K562 (cell line): ENCODE measurements at regions not wholly inside any gene's neighbourhood (a gene's known extent, or its start where the extent isn't known, plus 50 kb on each side); places are given as distances from the start of the nearest gene placed in this dataset.
A peak's percentile ranks its signal among the peaks of the same experiment; 100 is the strongest.

Experiments
- AFF1 ChIP-seq, 2 experiments: fragments of 450-650 bp; IDR thresholded peaks; 2 replicates each; pipeline ENCODE4 v1.6.1; 2018; ENCODE audit warnings: mild to moderate bottlenecking in 2 of 2, low read depth in 1 of 2; ENCODE audit not compliant: partially characterized antibody in 2 of 2
- BDP1 ChIP-seq: IDR thresholded peaks from 3 replicates; pipeline ENCODE4 v1.6.1; 2011; ENCODE audit not compliant: insufficient read length, insufficient read depth
- BHLHE40 ChIP-seq: IDR thresholded peaks from 2 replicates; pipeline ENCODE4 v1.6.1; 2011; ENCODE audit warnings: low read length, improper control_type of control experiment
- BRF2 ChIP-seq: IDR thresholded peaks from 3 replicates; pipeline ENCODE4 v1.6.1; 2011; ENCODE audit warnings: borderline replicate concordance, mild to moderate bottlenecking; ENCODE audit not compliant: insufficient read length, insufficient read depth
- CTBP1 ChIP-seq: fragments of 450-650 bp; IDR thresholded peaks from 2 replicates; pipeline ENCODE4 v1.6.1; 2016; ENCODE audit warnings: borderline replicate concordance
- E2F5 ChIP-seq: sonication (generic); formaldehyde crosslinking; IDR thresholded peaks from 2 replicates; pipeline ENCODE4 v1.8.0; 2022; ENCODE audit warnings: mild to moderate bottlenecking, missing genetic modification reagents
- EP300 ChIP-seq: IDR thresholded peaks from 2 replicates; pipeline ENCODE4 v1.6.1; 2012; ENCODE audit warnings: low read length, improper control_type of control experiment
- FIP1L1 ChIP-seq: fragments of 200-400 bp; formaldehyde crosslinking; IDR thresholded peaks from 2 replicates; pipeline ENCODE4 v1.6.1; 2018; ENCODE audit warnings: mild to moderate bottlenecking, low read depth, low read length; ENCODE audit not compliant: poor library complexity, severe bottlenecking
- GATA2 ChIP-seq: sonication (generic); formaldehyde crosslinking; IDR thresholded peaks from 2 replicates; pipeline ENCODE4 v1.4.0; 2020; ENCODE audit warnings: mild to moderate bottlenecking, missing genetic modification reagents
- MIER1 ChIP-seq: fragments of 450-650 bp; IDR thresholded peaks from 2 replicates; pipeline ENCODE4 v1.6.1; 2016; ENCODE audit warnings: antibody characterized with exemption, mild to moderate bottlenecking, low read depth
- NFXL1 ChIP-seq: fragments of 450-650 bp; formaldehyde crosslinking; IDR thresholded peaks from 2 replicates; pipeline ENCODE4 v1.4.0; 2021; ENCODE audit warnings: mild to moderate bottlenecking
- RBFOX2 ChIP-seq: fragments of 200-400 bp; formaldehyde crosslinking; IDR thresholded peaks from 2 replicates; pipeline ENCODE4 v1.6.1; 2017; ENCODE audit warnings: low read depth, mild to moderate bottlenecking, low read length, moderate library complexity
- RNF219 ChIP-seq: fragments of 250-450 bp; sonication (Bioruptor Pico); IDR thresholded peaks from 2 replicates; pipeline ENCODE4 v1.5.0; 2022; ENCODE audit warnings: mild to moderate bottlenecking
- TCF15 ChIP-seq: fragments of 250-450 bp; sonication (Bioruptor Pico); IDR thresholded peaks from 2 replicates; pipeline ENCODE4 v1.8.0; 2022; ENCODE audit warnings: moderate library complexity, mild to moderate bottlenecking, inconsistent platforms
- USF1 ChIP-seq: sonication (generic); formaldehyde crosslinking; IDR thresholded peaks from 2 replicates; pipeline ENCODE4 v1.9.0; 2022; ENCODE audit warnings: mild to moderate bottlenecking, missing genetic modification reagents
- ZKSCAN1 ChIP-seq: fragments of 150-350 bp; IDR thresholded peaks from 2 replicates; pipeline ENCODE4 v1.6.1; 2016; ENCODE audit warnings: low read depth, low read length
- ZNF639 ChIP-seq, 2 experiments: fragments of 200-800 bp in 1 of 2; sonication (Bioruptor generic) in 1 of 2; sonication (generic) in 1 of 2; formaldehyde crosslinking in 1 of 2; IDR thresholded peaks in 1 of 2; conservative IDR thresholded peaks in 1 of 2; 2 replicates each; pipeline versions ENCODE4 v1.5.0 to v1.6.1; 2016 to 2020; ENCODE audit warnings: missing compliant biosample characterization in 1 of 2, missing genetic modification characterization in 1 of 2, missing genetic modification reagents in 1 of 2

- TF ChIP-seq ZKSCAN1 = no peak
- TF ChIP-seq BHLHE40 = no peak
- TF ChIP-seq MIER1 = no peak
- TF ChIP-seq BRF2 = no peak
- TF ChIP-seq FIP1L1 = no peak
- peak in 1 of 2 experiments; percentile 32; a peak in 1 of 4 replicates for TF ChIP-seq ZNF639 (CRISPR knock-in tag; conservative IDR thresholded peaks at IDR 0.05 in 1 of 2, IDR thresholded peaks at IDR 0.05 in 1 of 2)
- peak; percentile 67 for TF ChIP-seq EP300
- no peak for TF ChIP-seq BDP1
- TF ChIP-seq RNF219 (CRISPR knock-in tag) = no peak
- peak; percentile 70; the same call in 1 of the 2 replicates for TF ChIP-seq CTBP1
- TF ChIP-seq RBFOX2 = no peak
- TF ChIP-seq GATA2 (CRISPR knock-in tag) = peak; percentile 62
- TF ChIP-seq AFF1 (IDR thresholded peaks at IDR 0.05; ENCODE audit: low read depth in 1 of 2, partially characterized antibody in 2 of 2) = peak in 1 of 2 experiments; percentile 46
- no peak for TF ChIP-seq USF1 (CRISPR knock-in tag)
- TF ChIP-seq NFXL1 = no peak
- TF ChIP-seq E2F5 (CRISPR knock-in tag) = no peak
- no peak for TF ChIP-seq TCF15 (CRISPR knock-in tag)
These were observed 608.8 kb downstream of the ADCYAP1 start (continued) for GRCh38 chr18:1513519-1513918.
